SU-DHL-6 (cell line): ENCODE measurements at regions not wholly inside any gene's neighbourhood (a gene's known extent, or its start where the extent isn't known, plus 50 kb on each side); places are given as distances from the start of the nearest gene placed in this dataset.

ENCODE experiments used
- H2AFZ ChIP-seq: fragments of 200-600 bp; sonication (generic); 2 replicates; pipeline ENCODE4 v1.6.1; 2014; ENCODE audit warnings: low read depth, mild to moderate bottlenecking, moderate library complexity, mixed read lengths, antibody characterized with exemption, low read length; ENCODE audit not compliant: severe bottlenecking
- H3F3A ChIP-seq: fragments of 200-600 bp; shearing (Covaris generic); 2 replicates; pipeline ENCODE4 v1.6.0; 2016; ENCODE audit warnings: antibody characterized with exemption, mild to moderate bottlenecking; ENCODE audit not compliant: insufficient read depth
- H3K27ac ChIP-seq: fragments of 200-600 bp; sonication (generic); 2 replicates; pipeline ENCODE4 v1.5.1; 2016; ENCODE audit warnings: low read depth, mild to moderate bottlenecking, low read length, moderate library complexity, mixed read lengths
- H3K27me3 ChIP-seq: fragments of 200-600 bp; sonication (generic), shearing (Covaris generic); 2 replicates; pipeline ENCODE4 v1.6.0; 2014; ENCODE audit warnings: mild to moderate bottlenecking, low read length
- H3K36me3 ChIP-seq: fragments of 200-600 bp; sonication (generic); 2 replicates; pipeline ENCODE4 v1.6.1; 2014; ENCODE audit warnings: mild to moderate bottlenecking, low read length, mixed read lengths
- H3K4me2 ChIP-seq: fragments of 300-600, 200-600 bp; shearing (Covaris generic), sonication (generic); 2 replicates; pipeline ENCODE4 v1.6.0; 2014; ENCODE audit warnings: low read length, low read depth, mild to moderate bottlenecking; ENCODE audit not compliant: poor library complexity, severe bottlenecking
- H3K4me3 ChIP-seq: fragments of 200-600 bp; sonication (generic); 2 replicates; pipeline ENCODE4 v1.5.1; 2014; ENCODE audit warnings: antibody characterized with exemption, low read length, mild to moderate bottlenecking, mixed read lengths; ENCODE audit not compliant: insufficient read depth, poor library complexity, severe bottlenecking
- H3K79me2 ChIP-seq: fragments of 200-600 bp; sonication (generic); 2 replicates; pipeline ENCODE4 v1.6.1; 2014; ENCODE audit warnings: mild to moderate bottlenecking, low read length, moderate library complexity; ENCODE audit not compliant: insufficient read depth
- H3K9ac ChIP-seq: fragments of 200-600 bp; sonication (generic); 2 replicates; pipeline ENCODE4 v1.7.0; 2014; ENCODE audit warnings: mild to moderate bottlenecking, low read length
- H3K9me2 ChIP-seq: fragments of 200-600 bp; sonication (generic); replicated peaks from 2 replicates; pipeline ENCODE4 v1.6.1; 2014; ENCODE audit warnings: low read length; ENCODE audit not compliant: insufficient read depth
- H3K9me3 ChIP-seq: fragments of 200-600 bp; sonication (generic); 2 replicates; pipeline ENCODE4 v1.6.1; 2014; ENCODE audit warnings: low read length, mixed read lengths; ENCODE audit not compliant: insufficient read depth
- H4K20me1 ChIP-seq: fragments of 200-600 bp; sonication (generic); 2 replicates; pipeline ENCODE4 v1.6.1; 2014; ENCODE audit warnings: low read depth, mild to moderate bottlenecking, antibody characterized with exemption, low read length, moderate library complexity, mixed read lengths
- EZH2phosphoT487 ChIP-seq: fragments of 200-600 bp; sonication (generic), shearing (Covaris generic); conservative IDR thresholded peaks from 2 replicates; pipeline ENCODE4 v1.6.1; 2018; ENCODE audit warnings: mild to moderate bottlenecking, antibody characterized with exemption, low read length, moderate library complexity, mixed read lengths
- TF ChIP-seq, protein P1 (sequence below): fragments of 200-600 bp; sonication (generic); IDR thresholded peaks from one replicate; pipeline ENCODE4 v1.5.1; 2017; ENCODE audit warnings: antibody characterized with exemption, mild to moderate bottlenecking, low read length, moderate library complexity; ENCODE audit not compliant: insufficient read depth, poor library complexity, severe bottlenecking

DNA sequence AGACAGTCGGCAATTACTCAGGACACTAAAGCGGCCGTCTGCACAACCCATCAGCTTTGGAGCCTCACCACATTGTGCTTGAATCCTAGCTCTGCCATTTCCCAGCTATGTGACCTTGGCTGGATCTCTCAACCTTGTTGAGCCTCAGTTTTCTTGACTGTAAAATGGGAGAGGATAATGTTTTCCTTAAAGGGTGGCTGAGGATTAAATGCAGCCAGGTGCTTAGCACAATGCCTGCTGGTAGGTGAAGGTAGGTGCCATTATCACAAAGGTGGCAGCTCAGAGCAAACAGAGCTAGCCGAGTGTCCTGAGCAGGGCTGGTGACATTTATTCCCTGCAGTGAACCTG lies 508.5 kb upstream of the ZMIZ1 start:
- Histone ChIP-seq H3K9ac (no peak overlapping the region), H3K9me2 (no peaks in the 10 kb centered on the region), H2AFZ (no peak overlapping the region), H3K79me2 (no peaks in the 10 kb centered on the region), H4K20me1 (no peaks in the 10 kb centered on the region), H3K27ac (no peak overlapping the region), H3K4me2 (no peak overlapping the region), H3K27me3 (no peaks in the 10 kb centered on the region), H3K4me3 (no peak overlapping the region), H3K36me3 (no peaks in the 10 kb centered on the region), H3F3A (no peaks in the 10 kb centered on the region), H3K9me3 (no peaks in the 10 kb centered on the region)
- TF ChIP-seq, protein P1, sequence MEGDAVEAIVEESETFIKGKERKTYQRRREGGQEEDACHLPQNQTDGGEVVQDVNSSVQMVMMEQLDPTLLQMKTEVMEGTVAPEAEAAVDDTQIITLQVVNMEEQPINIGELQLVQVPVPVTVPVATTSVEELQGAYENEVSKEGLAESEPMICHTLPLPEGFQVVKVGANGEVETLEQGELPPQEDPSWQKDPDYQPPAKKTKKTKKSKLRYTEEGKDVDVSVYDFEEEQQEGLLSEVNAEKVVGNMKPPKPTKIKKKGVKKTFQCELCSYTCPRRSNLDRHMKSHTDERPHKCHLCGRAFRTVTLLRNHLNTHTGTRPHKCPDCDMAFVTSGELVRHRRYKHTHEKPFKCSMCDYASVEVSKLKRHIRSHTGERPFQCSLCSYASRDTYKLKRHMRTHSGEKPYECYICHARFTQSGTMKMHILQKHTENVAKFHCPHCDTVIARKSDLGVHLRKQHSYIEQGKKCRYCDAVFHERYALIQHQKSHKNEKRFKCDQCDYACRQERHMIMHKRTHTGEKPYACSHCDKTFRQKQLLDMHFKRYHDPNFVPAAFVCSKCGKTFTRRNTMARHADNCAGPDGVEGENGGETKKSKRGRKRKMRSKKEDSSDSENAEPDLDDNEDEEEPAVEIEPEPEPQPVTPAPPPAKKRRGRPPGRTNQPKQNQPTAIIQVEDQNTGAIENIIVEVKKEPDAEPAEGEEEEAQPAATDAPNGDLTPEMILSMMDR: no peak
- no peak for TF ChIP-seq EZH2phosphoT487

- no peak overlapping the region for H3K4me2 ChIP-seq
- H3K27me3 ChIP-seq: no peaks in the 10 kb centered on the region
- no peak overlapping the region for H3K4me3 ChIP-seq
- no peaks in the 10 kb centered on the region for H3K36me3 ChIP-seq
- H4K20me1 ChIP-seq: no peaks in the 10 kb centered on the region
- no peak overlapping the region for H3K27ac ChIP-seq
- no peaks in the 10 kb centered on the region for H3F3A ChIP-seq
- no peaks in the 10 kb centered on the region for H3K9me3 ChIP-seq
- no peak overlapping the region for H3K9ac ChIP-seq
- no peak overlapping the region for H2AFZ ChIP-seq
- H3K79me2 ChIP-seq: no peaks in the 10 kb centered on the region
- no peaks in the 10 kb centered on the region for H3K9me2 ChIP-seq
- TF ChIP-seq, protein P1: no peak
- no peak for TF ChIP-seq EZH2phosphoT487
Measured at GRCh38 chr10:78563314-78563713, 505.5 kb upstream of the ZMIZ1 start.

DNA sequence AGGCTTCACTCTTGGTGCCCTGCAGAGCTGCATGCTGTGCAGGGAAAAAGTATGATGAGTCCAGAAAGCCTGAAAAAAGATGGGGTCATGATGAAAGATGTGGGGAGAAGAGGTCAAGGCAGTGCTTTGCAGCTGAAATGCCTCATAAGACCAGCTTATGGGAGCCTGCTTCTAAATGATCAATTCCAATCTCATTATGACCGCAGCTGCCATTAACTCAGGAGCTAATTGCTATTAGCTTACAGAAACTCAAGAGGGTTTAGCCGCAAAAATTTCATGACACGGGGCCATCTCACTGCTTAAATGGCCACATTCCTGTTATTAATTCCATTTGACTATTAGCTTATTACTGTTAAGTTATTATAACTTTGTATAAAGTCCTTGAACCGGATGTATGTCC lies 502.9 kb upstream of the ZMIZ1 start:
- no peak overlapping the region for H3K4me2 ChIP-seq
- H3K79me2 ChIP-seq: no peaks in the 10 kb centered on the region
- no peak overlapping the region for H2AFZ ChIP-seq
- H3K9me3 ChIP-seq: no peaks in the 10 kb centered on the region
- H3K27ac ChIP-seq: no peak overlapping the region
- TF ChIP-seq, protein P1: no peak
- TF ChIP-seq EZH2phosphoT487: no peak
- no peaks in the 10 kb centered on the region for H3F3A ChIP-seq
- H4K20me1 ChIP-seq: no peaks in the 10 kb centered on the region
- H3K27me3 ChIP-seq: no peaks in the 10 kb centered on the region
- H3K9ac ChIP-seq: no peak overlapping the region
- no peaks in the 10 kb centered on the region for H3K9me2 ChIP-seq
- no peak overlapping the region for H3K4me3 ChIP-seq
- H3K36me3 ChIP-seq: no peaks in the 10 kb centered on the region
